Vagina (tissue), 2 donors: ENCODE measurements at regions not wholly inside any gene's neighbourhood (a gene's known extent, or its start where the extent isn't known, plus 50 kb on each side); places are given as distances from the start of the nearest gene placed in this dataset.

Source experiments
- CTCF ChIP-seq, 3 experiments: fragments of 450-650 bp in 2 of 3; fragments of 200-600 bp in 1 of 3; sonication (generic) in 1 of 3; IDR thresholded peaks; one replicate each; pipeline ENCODE4 v1.5.1; 2017 to 2019; ENCODE audit warnings: antibody characterized with exemption in 3 of 3, mild to moderate bottlenecking in 2 of 3, moderate library complexity in 2 of 3
- POLR2A ChIP-seq, 2 donors: fragments of 450-650 bp; IDR thresholded peaks; one replicate each; pipeline ENCODE4 v1.6.1; 2017; ENCODE audit warnings: antibody characterized with exemption in 2 of 2, mild to moderate bottlenecking in 2 of 2, moderate library complexity in 2 of 2

- TF ChIP-seq CTCF (IDR thresholded peaks at IDR 0.05) (no peak), POLR2A (IDR thresholded peaks at IDR 0.05) (no peak)
These were observed 487.1 kb upstream of the SGCG start for GRCh38 chr13:22693691-22694090.
